DMS153 treated with DMSO at 0.1 percent for 48 hours (cell line): ENCODE measurements at regions not wholly inside any gene's neighbourhood (a gene's known extent, or its start where the extent isn't known, plus 50 kb on each side); places are given as distances from the start of the nearest gene placed in this dataset.
"Not testable (repeated sequence)": the region's sequence is repeated elsewhere in the genome, so short reads cannot be mapped to it uniquely, and the experiment has no call there.

Experiments used
- DNase-seq: peaks from one replicate; lab custom pipeline; 2025; ENCODE audit not compliant: unreplicated experiment; lab: John Stamatoyannopoulos, UW

- no peak for DNase-seq
Observed at GRCh38 chr1:87398641-87399040, 70.0 kb downstream of the LMO4 start.

- DNase-seq, result peak; percentile 87
Observed at GRCh38 chr1:87399264-87399663, 70.6 kb downstream of the LMO4 start.

GRCh38 chr1:87399701-87400100 is 71.0 kb downstream of the LMO4 start:
- peak; percentile 87 for DNase-seq

GRCh38 chr1:87400813-87401212 is 72.1 kb downstream of the LMO4 start:
- DNase-seq, result no peak

GRCh38 chr1:87402241-87403002 is 73.7 kb downstream of the LMO4 start:
- no peak for DNase-seq

- no peak for DNase-seq
Observed at GRCh38 chr1:87403061-87403820, 74.6 kb downstream of the LMO4 start.

- no peak for DNase-seq
Observed at GRCh38 chr1:87404296-87404695, 75.6 kb downstream of the LMO4 start.

GRCh38 chr1:87408665-87409248 is 80.1 kb downstream of the LMO4 start:
- DNase-seq, result no peak

GRCh38 chr1:87410776-87411480 is 82.2 kb downstream of the LMO4 start:
- DNase-seq, result peak; percentile 82

GRCh38 chr1:87413846-87414245 is 85.2 kb downstream of the LMO4 start:
- DNase-seq, result not testable (repeated sequence)

GRCh38 chr1:87418048-87418447 is 89.4 kb downstream of the LMO4 start:
- DNase-seq, result no peak

GRCh38 chr1:87421809-87422208 is 93.1 kb downstream of the LMO4 start:
- DNase-seq, result no peak

- no peak for DNase-seq
Observed at GRCh38 chr1:87424541-87424940, 95.9 kb downstream of the LMO4 start.

GRCh38 chr1:87426463-87427249 is 98.0 kb downstream of the LMO4 start:
- no peak for DNase-seq

- no peak for DNase-seq
Observed at GRCh38 chr1:87428367-87428766, 99.7 kb downstream of the LMO4 start.

GRCh38 chr1:87428883-87429282 is 100.2 kb downstream of the LMO4 start:
- no peak for DNase-seq

- no peak for DNase-seq
Observed at GRCh38 chr1:87432685-87433084, 104.0 kb downstream of the LMO4 start.

GRCh38 chr1:87433101-87433500 is 104.4 kb downstream of the LMO4 start:
- DNase-seq, result not testable (repeated sequence)

- DNase-seq, result no peak
Observed at GRCh38 chr1:87435484-87435883, 106.8 kb downstream of the LMO4 start.

- not testable (repeated sequence) for DNase-seq
Observed at GRCh38 chr1:87436115-87436514, 107.4 kb downstream of the LMO4 start.

GRCh38 chr1:87436534-87436933 is 107.9 kb downstream of the LMO4 start:
- DNase-seq, result no peak
